22Rv1 (cell line): ENCODE measurements at regions not wholly inside any gene's neighbourhood (a gene's known extent, or its start where the extent isn't known, plus 50 kb on each side); places are given as distances from the start of the nearest gene placed in this dataset.

Source experiments
- ZFX ChIP-seq: fragments of 450-650 bp; IDR thresholded peaks from 2 replicates; pipeline ENCODE4 v1.6.1; 2017; ENCODE audit warnings: antibody characterized with exemption, borderline replicate concordance
- TF ChIP-seq, protein P1 (sequence below): fragments of 450-650 bp; IDR thresholded peaks from 2 replicates; pipeline ENCODE4 v1.5.1; 2017; ENCODE audit warnings: mild to moderate bottlenecking

DNA sequence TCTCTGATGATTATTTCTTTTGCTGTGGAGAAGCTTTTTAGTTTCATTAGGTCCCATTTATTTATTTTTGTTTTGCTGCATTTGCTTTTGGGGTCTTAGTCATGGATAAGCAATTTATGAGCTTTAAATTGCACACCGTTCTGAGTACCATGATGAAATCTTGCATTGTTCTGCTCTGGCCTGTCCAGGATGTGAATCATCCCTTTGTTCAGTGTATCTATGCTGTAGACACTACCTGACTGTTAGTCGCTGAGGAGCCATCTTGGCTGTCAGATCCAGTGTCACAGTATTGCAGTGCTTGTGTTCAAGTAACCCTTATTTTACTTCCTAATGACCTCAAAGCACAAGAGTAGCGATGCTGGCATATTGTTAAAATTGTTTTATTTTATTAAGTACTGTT lies 218.0 kb upstream of the CNTNAP4 start:
- TF ChIP-seq, protein P1, sequence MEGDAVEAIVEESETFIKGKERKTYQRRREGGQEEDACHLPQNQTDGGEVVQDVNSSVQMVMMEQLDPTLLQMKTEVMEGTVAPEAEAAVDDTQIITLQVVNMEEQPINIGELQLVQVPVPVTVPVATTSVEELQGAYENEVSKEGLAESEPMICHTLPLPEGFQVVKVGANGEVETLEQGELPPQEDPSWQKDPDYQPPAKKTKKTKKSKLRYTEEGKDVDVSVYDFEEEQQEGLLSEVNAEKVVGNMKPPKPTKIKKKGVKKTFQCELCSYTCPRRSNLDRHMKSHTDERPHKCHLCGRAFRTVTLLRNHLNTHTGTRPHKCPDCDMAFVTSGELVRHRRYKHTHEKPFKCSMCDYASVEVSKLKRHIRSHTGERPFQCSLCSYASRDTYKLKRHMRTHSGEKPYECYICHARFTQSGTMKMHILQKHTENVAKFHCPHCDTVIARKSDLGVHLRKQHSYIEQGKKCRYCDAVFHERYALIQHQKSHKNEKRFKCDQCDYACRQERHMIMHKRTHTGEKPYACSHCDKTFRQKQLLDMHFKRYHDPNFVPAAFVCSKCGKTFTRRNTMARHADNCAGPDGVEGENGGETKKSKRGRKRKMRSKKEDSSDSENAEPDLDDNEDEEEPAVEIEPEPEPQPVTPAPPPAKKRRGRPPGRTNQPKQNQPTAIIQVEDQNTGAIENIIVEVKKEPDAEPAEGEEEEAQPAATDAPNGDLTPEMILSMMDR: no peak
- TF ChIP-seq ZFX: no peak
